Transverse colon (tissue), 4 donors: ENCODE measurements at regions not wholly inside any gene's neighbourhood (a gene's known extent, or its start where the extent isn't known, plus 50 kb on each side); places are given as distances from the start of the nearest gene placed in this dataset.

ENCODE experiments used
- EP300 ChIP-seq: sonication (generic); formaldehyde crosslinking; IDR thresholded peaks from one replicate; pipeline ENCODE4 v1.6.1; 2017; ENCODE audit warnings: antibody characterized with exemption, low read depth
- POLR2A ChIP-seq: fragments of 450-650 bp; IDR thresholded peaks from one replicate; pipeline ENCODE4 v1.6.1; 2016; ENCODE audit warnings: antibody characterized with exemption, mild to moderate bottlenecking, moderate library complexity
- POLR2AphosphoS5 ChIP-seq, 3 donors: sonication (generic); formaldehyde crosslinking; IDR thresholded peaks; one replicate each; pipeline ENCODE4 v1.6.1; 2016; ENCODE audit warnings: antibody characterized with exemption in 3 of 3
- TF ChIP-seq, protein P1 (sequence below), 5 experiments: fragments of 200-600 bp in 3 of 5; fragments of 450-650 bp in 2 of 5; sonication (generic) in 3 of 5; IDR thresholded peaks; 1 replicate in 2 of 5; 2 replicates in 3 of 5; pipeline ENCODE4 v1.5.1; 2016 to 2017; ENCODE audit warnings: antibody characterized with exemption in 5 of 5, inconsistent platforms in 3 of 5, mild to moderate bottlenecking in 2 of 5, moderate library complexity in 1 of 5

DNA sequence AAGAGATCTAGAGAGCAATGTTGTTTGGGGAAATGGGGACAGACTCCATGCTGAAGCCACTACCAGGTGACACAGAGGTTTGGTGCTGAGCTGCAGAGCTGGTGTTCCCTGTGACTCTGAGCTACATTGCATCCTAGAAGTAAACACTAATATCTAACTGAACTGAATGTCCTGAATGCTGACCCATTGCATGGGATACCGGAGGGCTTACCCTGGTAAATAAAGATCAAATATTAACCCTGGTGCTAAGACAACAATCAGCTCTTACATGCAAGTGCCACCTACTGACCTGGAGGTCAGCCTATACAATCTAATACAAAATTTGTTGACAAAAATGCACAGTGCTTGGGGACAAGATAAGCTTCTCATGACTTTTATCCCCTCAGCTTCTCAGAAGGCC is 851.3 kb upstream of the KCND2 start:
- TF ChIP-seq POLR2AphosphoS5 (IDR thresholded peaks at IDR 0.05): no peak
- TF ChIP-seq, protein P1, sequence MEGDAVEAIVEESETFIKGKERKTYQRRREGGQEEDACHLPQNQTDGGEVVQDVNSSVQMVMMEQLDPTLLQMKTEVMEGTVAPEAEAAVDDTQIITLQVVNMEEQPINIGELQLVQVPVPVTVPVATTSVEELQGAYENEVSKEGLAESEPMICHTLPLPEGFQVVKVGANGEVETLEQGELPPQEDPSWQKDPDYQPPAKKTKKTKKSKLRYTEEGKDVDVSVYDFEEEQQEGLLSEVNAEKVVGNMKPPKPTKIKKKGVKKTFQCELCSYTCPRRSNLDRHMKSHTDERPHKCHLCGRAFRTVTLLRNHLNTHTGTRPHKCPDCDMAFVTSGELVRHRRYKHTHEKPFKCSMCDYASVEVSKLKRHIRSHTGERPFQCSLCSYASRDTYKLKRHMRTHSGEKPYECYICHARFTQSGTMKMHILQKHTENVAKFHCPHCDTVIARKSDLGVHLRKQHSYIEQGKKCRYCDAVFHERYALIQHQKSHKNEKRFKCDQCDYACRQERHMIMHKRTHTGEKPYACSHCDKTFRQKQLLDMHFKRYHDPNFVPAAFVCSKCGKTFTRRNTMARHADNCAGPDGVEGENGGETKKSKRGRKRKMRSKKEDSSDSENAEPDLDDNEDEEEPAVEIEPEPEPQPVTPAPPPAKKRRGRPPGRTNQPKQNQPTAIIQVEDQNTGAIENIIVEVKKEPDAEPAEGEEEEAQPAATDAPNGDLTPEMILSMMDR (IDR thresholded peaks at IDR 0.05): no peak
- TF ChIP-seq POLR2A: no peak
- TF ChIP-seq EP300: no peak
